ENCODE measurements at regions not wholly inside any gene's neighbourhood (a gene's known extent, or its start where the extent isn't known, plus 50 kb on each side); places are given as distances from the start of the nearest gene placed in this dataset.

GRCh38 chr5:143685246-143685815 is 126.6 kb upstream of the HMHB1 start:
- CTCF ChIA-PET: interaction anchor here (1.0 kb wide), 1 partner anchor 33 kb away, joined by 3 read pairs; no protein-coding TSS in a partner anchor
- POLR2A ChIA-PET: no interaction called here
- DNase-seq (ENCODE audit: extremely low spot score): no peak
- TF ChIP-seq CTCF (IDR thresholded peaks at IDR 0.05; ENCODE audit: control extremely low read depth, extremely low read depth, low read depth, missing control alignments): no peak

- CTCF ChIA-PET: interaction anchor here (1.3 to 2.0 kb wide), 6 partner anchors 8 to 47 kb away, joined by 3 to 7 read pairs (median 4); no protein-coding TSS in a partner anchor
- no peak for DNase-seq (ENCODE audit: extremely low spot score)
- POLR2A ChIA-PET: no interaction called here
- TF ChIP-seq CTCF (IDR thresholded peaks at IDR 0.05; ENCODE audit: control extremely low read depth, extremely low read depth, low read depth, missing control alignments): no peak
These were observed 128.5 kb upstream of the HMHB1 start for GRCh38 chr5:143683459-143683858.

GRCh38 chr5:143682929-143683386 is 129.0 kb upstream of the HMHB1 start:
- ChIA-PET CTCF (interaction anchor here (0.8 to 2.0 kb wide), 9 partner anchors 9 to 47 kb away, joined by 3 to 7 read pairs (median 3); no protein-coding TSS in a partner anchor), POLR2A (no interaction called here)
- no peak for TF ChIP-seq CTCF (IDR thresholded peaks at IDR 0.05; ENCODE audit: control extremely low read depth, extremely low read depth, low read depth, missing control alignments)
- DNase-seq (ENCODE audit: extremely low spot score): no peak

- DNase-seq (ENCODE audit: extremely low spot score): no peak
- ChIA-PET CTCF (interaction anchor here (0.8 to 2.0 kb wide), 9 partner anchors 9 to 46 kb away, joined by 3 to 7 read pairs (median 3); no protein-coding TSS in a partner anchor), POLR2A (no interaction called here)
- no peak for TF ChIP-seq CTCF (IDR thresholded peaks at IDR 0.05; ENCODE audit: control extremely low read depth, extremely low read depth, low read depth, missing control alignments)
These were observed 129.6 kb upstream of the HMHB1 start for GRCh38 chr5:143682246-143682905.

- ChIA-PET CTCF (interaction anchor here (0.8 to 1.6 kb wide), 2 partner anchors 13 to 106 kb away, joined by 3 to 6 read pairs; no protein-coding TSS in a partner anchor), POLR2A (no interaction called here)
- no peak for DNase-seq (ENCODE audit: extremely low spot score)
- TF ChIP-seq CTCF (IDR thresholded peaks at IDR 0.05; ENCODE audit: control extremely low read depth, extremely low read depth, low read depth, missing control alignments): no peak
These were observed 131.2 kb upstream of the HMHB1 start for GRCh38 chr5:143680672-143681259.

GRCh38 chr5:143679777-143680176 is 132.2 kb upstream of the HMHB1 start:
- DNase-seq (ENCODE audit: extremely low spot score): no peak
- ChIA-PET CTCF (no interaction called here), POLR2A (no interaction called here)
- TF ChIP-seq CTCF (IDR thresholded peaks at IDR 0.05; ENCODE audit: control extremely low read depth, extremely low read depth, low read depth, missing control alignments): no peak
